ENCODE measurements at regions not wholly inside any gene's neighbourhood (a gene's known extent, or its start where the extent isn't known, plus 50 kb on each side); places are given as distances from the start of the nearest gene placed in this dataset.

- TF ChIP-seq, protein P1, sequence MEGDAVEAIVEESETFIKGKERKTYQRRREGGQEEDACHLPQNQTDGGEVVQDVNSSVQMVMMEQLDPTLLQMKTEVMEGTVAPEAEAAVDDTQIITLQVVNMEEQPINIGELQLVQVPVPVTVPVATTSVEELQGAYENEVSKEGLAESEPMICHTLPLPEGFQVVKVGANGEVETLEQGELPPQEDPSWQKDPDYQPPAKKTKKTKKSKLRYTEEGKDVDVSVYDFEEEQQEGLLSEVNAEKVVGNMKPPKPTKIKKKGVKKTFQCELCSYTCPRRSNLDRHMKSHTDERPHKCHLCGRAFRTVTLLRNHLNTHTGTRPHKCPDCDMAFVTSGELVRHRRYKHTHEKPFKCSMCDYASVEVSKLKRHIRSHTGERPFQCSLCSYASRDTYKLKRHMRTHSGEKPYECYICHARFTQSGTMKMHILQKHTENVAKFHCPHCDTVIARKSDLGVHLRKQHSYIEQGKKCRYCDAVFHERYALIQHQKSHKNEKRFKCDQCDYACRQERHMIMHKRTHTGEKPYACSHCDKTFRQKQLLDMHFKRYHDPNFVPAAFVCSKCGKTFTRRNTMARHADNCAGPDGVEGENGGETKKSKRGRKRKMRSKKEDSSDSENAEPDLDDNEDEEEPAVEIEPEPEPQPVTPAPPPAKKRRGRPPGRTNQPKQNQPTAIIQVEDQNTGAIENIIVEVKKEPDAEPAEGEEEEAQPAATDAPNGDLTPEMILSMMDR (IDR thresholded peaks at IDR 0.05), result no peak
- no peak for TF ChIP-seq EP300 (IDR thresholded peaks at IDR 0.05)
- TF ChIP-seq, protein P2, sequence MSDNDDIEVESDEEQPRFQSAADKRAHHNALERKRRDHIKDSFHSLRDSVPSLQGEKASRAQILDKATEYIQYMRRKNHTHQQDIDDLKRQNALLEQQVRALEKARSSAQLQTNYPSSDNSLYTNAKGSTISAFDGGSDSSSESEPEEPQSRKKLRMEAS (IDR thresholded peaks at IDR 0.05), result no peak
- TF ChIP-seq ESRRA (IDR thresholded peaks at IDR 0.05; ENCODE audit: borderline replicate concordance, low read length), result no peak
- TF ChIP-seq RCOR1 (IDR thresholded peaks at IDR 0.05; ENCODE audit: low read depth, low read length), result no peak
- no peak for TF ChIP-seq NFE2L2 (conservative IDR thresholded peaks at IDR 0.05; ENCODE audit: low read length)
- TF ChIP-seq CBX8 (IDR thresholded peaks at IDR 0.05), result no peak
- no peak for TF ChIP-seq MAFK (IDR thresholded peaks at IDR 0.05; ENCODE audit: partially characterized antibody)
- TF ChIP-seq POLR2AphosphoS2 (conservative IDR thresholded peaks at IDR 0.05; ENCODE audit: low read length), result no peak
- no peak for TF ChIP-seq POLR2A (IDR thresholded peaks at IDR 0.05; ENCODE audit: low read length)
- TF ChIP-seq JUNB (IDR thresholded peaks at IDR 0.05), result no peak
Measured at GRCh38 chr5:136808756-136809155, 443.4 kb upstream of the TRPC7 start.

All from A549 (cell line).